ENCODE measurements at regions not wholly inside any gene's neighbourhood (a gene's known extent, or its start where the extent isn't known, plus 50 kb on each side); places are given as distances from the start of the nearest gene placed in this dataset.

DNA sequence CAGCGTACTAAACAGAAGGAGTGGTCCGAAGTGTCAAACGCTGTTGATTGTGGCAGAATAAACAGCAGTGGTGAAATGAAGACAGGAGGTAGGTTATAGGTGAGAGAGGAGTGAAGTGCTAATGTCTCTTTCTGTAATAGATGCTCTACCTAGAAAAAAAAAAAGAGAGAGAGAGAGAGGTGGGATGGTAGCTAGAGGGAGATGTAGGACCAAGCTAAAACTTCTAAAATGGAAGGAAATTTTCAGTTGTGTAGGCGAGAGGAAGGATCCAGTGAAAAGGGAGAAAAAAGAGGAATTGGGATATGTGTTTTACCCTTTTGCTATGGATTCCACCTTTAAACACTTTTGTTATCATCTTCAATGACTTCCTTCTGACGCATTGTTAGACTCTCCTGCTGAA, 126.5 kb upstream of the BMP2 start (continued):
- no peak for TF ChIP-seq SAP30 (IDR thresholded peaks at IDR 0.05; ENCODE audit: insufficient read depth, insufficient replicate concordance, low read length)
